Stimulated activated CD8-positive, alpha-beta memory T cell treated with anti-CD3 and anti-CD28 coated beads, Interleukin-12 subunit alpha, Interleukin-12 subunit beta, amount 100 ng/mL, for 24 hours (primary cell): ENCODE measurements at regions not wholly inside any gene's neighbourhood (a gene's known extent, or its start where the extent isn't known, plus 50 kb on each side); places are given as distances from the start of the nearest gene placed in this dataset.
A peak's percentile ranks its signal among the peaks of the same experiment; 100 is the strongest.

Experiments
- DNase-seq: peaks from one replicate; pipeline ENCODE4 v3.0.0-alpha.2; 2020; ENCODE audit errors: extremely low read depth

DNA sequence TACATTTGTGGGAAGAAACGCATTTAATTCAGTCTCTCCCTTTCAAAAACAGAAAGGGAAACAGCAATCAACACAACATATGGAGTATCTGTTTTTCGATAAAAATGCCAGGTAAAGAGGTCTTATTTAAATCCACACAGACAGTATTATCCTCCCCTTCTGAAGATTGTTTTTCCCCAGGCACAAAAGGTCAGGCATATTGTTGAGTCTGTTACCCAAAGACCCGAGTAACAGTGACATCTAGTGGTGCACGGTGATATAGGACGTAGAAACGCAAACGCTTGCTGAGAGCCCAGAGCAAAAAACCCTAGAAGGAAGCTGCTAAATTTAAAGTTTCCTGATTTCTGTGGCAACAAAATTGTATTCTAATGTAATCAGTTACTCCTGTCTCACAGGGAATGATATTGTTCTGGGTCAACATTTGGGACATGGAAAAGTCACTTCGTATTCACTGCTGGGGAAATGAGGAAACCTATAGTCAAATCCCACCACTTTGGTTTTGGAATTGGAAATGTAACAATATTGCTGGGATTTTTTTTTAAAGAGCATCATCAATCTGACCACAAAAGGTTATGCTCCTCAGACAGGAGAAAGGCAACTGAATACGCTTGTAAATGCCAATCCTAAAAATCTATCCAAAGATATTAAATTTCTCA lies 312.7 kb upstream of the CCDC54 start:
- DNase-seq = peak; percentile 16

- no peak for DNase-seq
Measured at GRCh38 chr3:107065094-107065861, 312.0 kb upstream of the CCDC54 start.

- DNase-seq = no peak
Measured at GRCh38 chr3:107067421-107067820, 309.8 kb upstream of the CCDC54 start.

DNA sequence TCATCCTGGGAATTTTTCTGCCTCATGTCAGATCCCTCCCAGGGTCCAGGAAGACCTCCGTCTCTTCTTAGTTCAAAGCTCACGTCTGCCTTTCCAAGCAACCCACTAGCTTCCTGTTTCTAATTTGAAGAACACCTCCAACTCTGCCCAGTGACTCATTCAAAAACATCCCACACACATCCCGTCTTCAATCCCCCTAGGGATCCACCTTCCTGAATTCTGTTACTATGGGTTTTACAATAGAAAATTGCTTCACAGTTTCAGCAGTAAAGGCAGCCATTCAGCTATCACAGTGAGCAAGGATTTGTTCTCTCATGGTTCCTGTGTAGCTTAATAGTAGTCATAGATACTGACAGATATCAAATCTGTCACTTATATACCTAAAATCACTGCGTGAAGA lies 308.3 kb upstream of the CCDC54 start:
- DNase-seq = no peak

DNA sequence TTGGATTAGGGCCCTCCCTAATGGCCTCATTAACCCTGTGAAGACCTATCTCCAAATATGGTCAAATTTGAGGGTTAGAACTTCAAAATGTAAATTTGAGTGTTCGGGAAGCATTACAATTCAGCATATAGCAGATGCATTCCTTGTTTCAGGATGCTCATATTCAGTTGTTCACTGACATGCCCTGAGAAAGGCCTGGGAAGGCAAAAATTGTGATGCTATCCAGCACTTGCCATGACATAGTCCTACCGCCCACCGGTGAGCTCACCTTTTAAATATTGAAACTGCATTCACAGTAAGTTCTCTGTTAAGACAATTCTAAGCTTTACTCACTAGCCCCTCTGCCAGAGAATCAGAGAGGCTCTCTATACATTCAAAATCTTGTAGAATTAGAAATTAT lies 300.3 kb upstream of the CCDC54 start:
- DNase-seq = no peak

DNA sequence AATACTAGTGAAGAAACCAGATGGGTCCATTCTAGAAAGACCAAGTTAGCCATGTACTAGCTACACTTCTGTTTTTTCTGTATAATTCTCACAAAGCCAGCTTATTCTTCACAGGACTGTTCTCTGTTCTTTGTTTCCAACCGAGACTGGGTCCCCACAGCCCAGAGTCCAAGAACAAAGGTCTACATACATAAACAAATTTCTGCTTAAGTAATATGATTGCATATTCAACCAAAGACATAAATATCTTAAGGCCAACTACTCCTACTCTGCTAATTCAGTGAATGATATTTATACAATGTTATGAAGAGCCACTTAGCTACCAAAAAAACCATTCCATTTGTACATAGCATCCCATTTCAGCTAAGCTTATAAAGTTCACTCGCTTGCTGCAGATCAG lies 299.8 kb upstream of the CCDC54 start:
- DNase-seq = no peak

GRCh38 chr3:107082527-107082926 lies 294.7 kb upstream of the CCDC54 start:
- no peak for DNase-seq

GRCh38 chr3:107085261-107085660 lies 292.0 kb upstream of the CCDC54 start:
- DNase-seq = no peak

GRCh38 chr3:107092121-107092520 lies 285.1 kb upstream of the CCDC54 start:
- DNase-seq = no peak

- no peak for DNase-seq
Measured at GRCh38 chr3:107098864-107099263, 278.4 kb upstream of the CCDC54 start.

DNA sequence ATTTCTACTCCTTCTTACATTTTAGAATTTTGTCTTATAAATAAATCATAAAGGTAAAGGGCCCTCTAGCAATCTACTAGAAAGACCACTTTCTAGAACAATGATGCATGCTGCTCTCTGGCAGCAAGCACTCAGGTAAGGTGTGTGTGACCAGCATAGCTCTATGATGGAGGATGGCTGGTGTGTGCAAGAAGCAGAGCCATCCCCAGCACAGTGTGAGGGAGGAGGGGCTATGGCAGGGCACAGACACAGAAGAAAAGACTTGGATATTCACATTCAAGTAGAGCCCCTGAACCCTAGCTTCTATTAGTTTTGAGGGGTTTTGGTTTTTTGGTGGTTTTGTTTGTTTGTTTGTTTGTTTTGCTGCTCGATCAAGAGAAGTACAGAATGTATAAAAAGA lies 277.1 kb upstream of the CCDC54 start:
- DNase-seq = no peak

GRCh38 chr3:107100573-107100972 lies 276.7 kb upstream of the CCDC54 start:
- no peak for DNase-seq

DNA sequence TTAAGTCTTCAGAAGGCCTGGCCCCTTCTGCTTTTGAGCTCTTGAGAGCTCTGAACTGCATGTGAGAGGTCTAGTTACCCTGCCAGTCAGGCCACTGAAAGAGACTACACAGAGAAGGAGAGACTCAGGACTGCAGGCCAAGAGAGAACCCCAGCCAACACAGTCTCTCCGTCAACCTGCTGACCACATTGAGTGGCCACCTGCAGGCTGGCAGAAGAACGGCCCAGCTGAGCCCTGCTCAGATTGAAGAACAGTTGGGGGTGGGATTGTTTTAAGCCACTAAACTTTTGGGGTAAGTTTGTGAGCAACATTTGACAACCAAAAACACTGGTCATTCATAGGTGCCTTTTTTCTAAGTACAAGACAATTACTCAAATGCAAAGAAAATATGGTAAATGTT lies 273.5 kb upstream of the CCDC54 start:
- DNase-seq = no peak

GRCh38 chr3:107106316-107106715 lies 270.9 kb upstream of the CCDC54 start:
- DNase-seq = no peak

GRCh38 chr3:107106907-107107306 lies 270.3 kb upstream of the CCDC54 start:
- no peak for DNase-seq

DNA sequence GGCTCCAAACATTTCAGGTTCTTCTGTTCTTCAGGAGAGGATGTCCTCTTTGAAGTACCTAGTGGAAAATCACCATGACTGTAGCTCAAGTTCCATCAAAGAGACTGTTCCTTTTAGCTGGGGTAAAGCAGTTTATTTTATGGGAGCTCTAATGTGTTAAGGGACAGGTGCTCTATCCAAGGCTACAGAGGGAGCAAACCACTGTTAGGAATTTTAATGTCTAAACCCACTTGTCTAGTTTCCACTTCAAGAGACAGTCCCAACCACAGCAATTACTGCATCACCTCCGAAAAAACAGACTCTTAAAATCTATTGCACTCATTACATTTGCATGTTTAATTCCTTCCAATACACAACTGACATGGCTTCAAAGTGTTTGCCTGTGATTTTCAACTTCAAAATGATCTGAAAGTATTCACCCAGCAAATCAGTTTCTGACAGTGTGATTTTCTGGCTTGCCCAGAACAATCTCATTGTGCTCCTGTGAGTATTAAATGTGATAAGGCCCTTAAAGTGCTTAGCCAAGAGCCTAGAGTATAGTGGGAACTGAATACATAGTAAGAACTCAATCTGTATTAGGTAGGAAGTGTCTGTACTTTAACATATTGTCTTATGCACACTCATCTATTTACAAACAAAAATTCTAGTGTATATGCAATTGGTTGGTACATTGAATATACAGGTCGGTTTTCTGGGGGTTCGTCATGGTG lies 266.5 kb upstream of the CCDC54 start:
- no peak for DNase-seq

DNA sequence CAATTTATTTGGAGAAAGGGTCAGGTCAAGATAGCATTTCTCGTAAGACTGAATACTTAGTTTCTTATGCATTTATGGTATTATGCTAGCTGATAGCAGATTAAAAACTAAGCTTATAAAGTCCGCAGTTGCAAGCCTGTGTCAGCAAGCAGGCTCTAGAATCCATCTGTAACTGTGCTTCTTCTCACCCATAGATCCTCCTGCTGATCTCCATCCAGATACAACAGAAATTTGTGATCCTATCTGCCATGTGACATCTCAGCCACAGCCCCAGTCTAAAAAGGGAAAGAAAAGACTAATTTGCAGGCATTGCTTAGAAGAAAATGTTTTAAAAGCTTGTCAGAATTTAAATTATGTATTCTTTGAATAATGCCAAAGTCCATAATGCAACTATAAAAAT lies 265.4 kb upstream of the CCDC54 start:
- no peak for DNase-seq

- no peak for DNase-seq
Measured at GRCh38 chr3:107112356-107112755, 264.9 kb upstream of the CCDC54 start.

- DNase-seq = no peak
Measured at GRCh38 chr3:107116251-107116650, 261.0 kb upstream of the CCDC54 start.

DNA sequence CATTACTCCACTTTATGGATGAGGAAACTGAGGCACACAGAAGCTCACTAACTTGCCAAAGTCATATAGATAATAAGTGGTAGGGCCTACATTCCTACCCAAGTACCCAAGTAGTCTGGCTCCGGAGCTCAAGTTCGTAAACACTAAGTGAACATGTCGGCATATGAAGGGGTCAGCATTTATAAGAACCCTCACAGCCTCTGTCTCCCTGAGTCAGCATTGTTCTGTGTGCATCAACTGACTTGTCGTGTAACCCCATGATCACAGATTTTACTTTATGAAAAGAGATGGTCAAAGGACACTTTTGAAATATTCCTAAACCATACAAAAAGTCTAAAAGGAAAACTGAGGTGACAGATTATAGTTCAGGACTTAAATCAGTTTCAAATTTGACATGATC lies 260.1 kb upstream of the CCDC54 start:
- DNase-seq = no peak

DNA sequence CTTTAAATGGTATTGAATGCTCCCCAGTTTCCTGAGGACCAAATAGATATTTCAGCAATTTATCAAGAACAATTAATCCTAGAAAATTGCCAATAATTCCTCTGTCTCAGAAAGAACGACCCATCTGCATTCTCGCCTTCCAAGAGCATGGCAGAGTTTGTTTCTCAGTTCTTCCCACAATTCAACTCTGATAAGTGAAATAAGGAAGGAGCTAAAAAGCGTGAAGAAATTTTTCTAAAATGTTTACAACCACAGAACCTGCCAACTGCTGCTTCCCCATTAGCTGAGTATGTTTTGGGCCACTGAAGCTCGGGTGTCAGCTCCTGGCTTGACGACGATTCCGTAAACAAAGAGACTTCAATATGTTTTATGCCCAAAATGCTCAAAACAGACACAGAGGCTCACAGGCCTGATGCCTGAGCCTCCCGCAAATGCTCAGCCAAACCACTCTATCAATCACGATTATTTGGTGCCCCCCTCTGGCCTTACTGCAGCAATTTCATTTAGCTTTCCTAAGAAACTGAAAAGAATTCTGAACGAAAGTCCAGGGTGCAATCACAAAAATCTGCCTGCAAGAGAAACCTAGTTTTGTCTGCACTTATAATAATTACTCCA lies 259.2 kb upstream of the CCDC54 start:
- no peak for DNase-seq

DNA sequence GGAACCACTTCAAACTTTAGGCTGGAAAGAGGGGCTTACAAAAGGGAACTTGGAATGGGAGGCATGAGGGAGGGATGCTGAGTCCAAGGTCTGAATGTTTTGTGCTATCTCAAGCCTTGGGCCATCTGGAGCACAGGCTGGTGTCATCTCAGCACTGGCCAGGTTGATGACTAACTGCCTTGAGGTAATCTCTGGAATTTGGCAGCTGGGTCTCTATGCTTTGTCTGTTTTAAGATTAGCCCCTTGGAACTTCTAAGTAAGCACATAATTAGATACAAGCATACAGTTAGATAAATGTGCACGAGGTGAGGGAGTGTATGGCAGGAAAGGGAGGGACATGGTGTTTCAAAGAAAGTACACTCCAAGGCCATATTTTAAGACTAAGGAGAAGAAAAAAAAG lies 252.4 kb upstream of the CCDC54 start:
- no peak for DNase-seq

DNA sequence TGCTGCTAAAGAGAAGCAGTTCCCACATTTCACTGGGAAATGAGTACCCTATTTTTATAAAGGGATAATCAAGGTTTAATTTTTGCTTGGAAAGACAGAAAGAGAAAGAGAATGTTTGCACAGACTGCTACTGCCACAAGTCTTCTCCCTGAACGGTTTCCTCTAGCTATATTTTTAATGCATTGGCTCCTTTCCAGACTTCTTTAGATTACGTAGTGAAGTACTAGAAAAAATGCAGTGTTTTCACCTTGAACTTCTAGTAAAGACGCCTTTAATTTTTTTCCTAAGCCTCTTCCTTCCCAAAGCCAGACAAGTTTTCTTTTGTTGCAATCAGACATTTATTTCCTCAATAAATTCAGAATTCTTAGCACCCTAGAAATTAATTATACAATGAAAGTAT lies 248.3 kb upstream of the CCDC54 start:
- DNase-seq = no peak
